NCI-H526 treated with DMSO at 0.1 percent for 48 hours (cell line): ENCODE measurements at regions not wholly inside any gene's neighbourhood (a gene's known extent, or its start where the extent isn't known, plus 50 kb on each side); places are given as distances from the start of the nearest gene placed in this dataset.
A peak's percentile ranks its signal among the peaks of the same experiment; 100 is the strongest.
"Not testable (repeated sequence)": the region's sequence is repeated elsewhere in the genome, so short reads cannot be mapped to it uniquely, and the experiment has no call there.

Source experiments
- DNase-seq: peaks from one replicate; lab custom pipeline; 2025; lab: John Stamatoyannopoulos, UW

DNA sequence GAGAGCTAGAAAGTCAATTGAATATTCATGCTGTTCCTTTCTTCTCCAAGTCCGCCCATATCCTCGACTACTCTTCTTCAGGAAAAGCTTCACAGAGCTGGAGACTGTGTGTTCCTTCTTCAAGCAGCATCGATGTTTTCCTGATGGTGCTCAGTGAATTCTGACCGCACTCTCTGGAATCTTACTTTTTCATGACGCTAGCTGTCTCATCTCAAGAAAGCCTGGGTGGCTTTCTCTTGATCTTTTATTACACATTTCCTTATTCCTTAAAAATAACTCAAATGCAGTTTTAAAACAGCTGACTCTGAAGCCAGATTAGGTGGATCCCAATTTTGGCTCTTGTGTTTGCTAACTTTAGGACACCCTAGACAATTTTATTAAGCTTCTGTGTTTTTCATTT, 1245.1 kb upstream of the LRRTM1 start:
- DNase-seq = no peak

DNA sequence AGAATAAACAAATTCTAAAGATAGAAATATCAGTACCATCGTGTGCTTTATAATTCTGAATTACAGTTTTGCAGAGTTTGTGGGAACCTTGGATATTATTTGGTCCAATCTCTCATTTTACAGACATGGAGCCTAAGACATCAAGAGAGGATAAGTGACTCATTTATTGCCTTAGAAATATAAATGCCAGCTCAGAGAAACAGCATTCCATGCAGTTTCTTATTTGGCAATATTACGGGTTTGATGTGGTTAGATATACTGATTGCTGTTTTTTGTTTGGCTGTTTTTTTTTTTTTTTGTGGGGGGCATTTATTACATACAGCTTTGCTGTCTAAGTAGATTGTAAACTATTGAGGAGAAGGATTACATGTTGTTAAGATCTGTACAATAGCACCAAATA, 1241.1 kb upstream of the LRRTM1 start:
- DNase-seq = no peak

DNA sequence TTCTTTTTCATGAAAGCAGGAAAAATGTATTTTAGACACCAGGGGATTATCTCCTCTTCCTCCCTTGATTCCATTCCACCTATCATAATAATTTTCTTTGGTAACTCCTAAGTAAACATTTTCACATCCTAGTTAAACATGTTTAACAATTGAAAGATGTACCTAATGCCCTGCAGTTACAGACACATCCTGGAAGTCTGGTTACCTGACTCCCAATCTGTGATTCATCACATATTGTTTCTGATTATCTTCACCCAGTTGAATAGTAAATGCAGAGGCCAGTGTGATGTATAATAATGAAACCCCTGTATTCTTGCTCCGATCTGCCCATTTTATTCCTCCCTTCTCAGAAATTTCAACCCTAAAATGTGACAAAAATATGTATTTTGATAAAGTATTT, 1237.6 kb upstream of the LRRTM1 start:
- no peak for DNase-seq

DNA sequence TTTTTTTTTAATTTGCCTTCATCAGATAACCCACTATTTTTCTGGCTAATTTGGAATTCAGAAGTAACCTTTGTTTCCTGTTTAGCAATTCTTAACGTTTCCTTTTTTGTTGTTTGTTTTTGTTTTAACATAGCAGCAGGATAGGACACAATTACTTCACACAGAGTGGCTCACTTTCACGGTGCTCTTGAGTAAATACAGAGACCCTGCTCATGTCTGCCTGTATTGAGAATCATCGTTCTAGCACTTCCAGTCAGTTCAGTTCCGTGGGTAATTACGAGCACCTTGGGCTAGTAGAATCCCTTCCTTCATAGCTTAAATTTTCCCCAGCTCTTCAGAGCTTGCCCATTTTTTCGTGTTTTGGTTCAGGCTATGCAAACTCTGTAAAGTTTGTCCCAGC, 1225.4 kb upstream of the LRRTM1 start:
- no peak for DNase-seq

DNA sequence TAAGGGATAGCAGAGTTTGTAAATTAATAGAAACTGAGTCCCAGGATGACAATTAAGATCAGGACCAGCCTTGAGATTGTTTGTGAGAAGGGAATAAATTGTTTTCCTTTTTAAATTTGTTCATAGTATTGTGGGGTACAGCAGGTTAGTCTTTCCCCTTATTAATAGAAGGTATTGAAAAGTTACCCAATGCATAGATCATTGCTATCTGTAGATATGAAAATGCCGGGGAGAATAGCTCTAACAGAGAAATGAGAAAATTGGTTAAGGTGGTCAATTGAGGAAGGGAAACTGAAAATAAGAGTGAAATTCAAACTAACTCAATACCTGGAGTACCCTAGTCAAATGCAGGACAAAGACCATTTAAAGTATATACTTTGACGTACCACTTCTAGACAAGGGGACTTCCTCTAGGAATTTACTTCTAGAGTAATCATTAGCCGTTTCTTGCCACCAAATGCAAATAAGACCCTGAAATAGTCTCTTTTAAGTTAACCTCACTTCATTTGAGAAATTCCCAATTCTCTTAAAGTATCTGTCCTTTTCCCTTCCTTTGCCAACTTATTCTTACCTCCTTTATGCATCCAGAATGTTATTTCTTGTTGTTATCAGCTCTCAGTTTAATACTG, 1224.4 kb upstream of the LRRTM1 start:
- no peak for DNase-seq

DNA sequence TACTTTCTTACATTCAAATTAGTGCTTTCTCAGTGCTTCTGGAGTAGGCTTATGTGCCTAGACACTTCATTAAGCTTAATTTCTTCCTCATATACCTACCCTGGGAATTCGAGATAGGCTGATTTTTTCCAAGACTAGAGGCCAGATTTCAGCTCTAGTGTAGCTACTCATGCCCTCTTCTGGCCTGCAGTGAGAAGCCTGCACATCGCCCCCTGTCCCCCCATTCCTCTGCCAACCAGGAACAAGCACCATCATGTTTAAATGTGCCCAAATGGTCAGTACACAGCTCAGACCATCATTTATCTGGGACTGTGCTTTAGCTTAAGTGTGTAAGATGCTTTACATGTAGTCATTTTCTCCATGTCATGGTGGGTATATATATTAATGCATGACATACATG, 1218.8 kb upstream of the LRRTM1 start:
- no peak for DNase-seq

DNA sequence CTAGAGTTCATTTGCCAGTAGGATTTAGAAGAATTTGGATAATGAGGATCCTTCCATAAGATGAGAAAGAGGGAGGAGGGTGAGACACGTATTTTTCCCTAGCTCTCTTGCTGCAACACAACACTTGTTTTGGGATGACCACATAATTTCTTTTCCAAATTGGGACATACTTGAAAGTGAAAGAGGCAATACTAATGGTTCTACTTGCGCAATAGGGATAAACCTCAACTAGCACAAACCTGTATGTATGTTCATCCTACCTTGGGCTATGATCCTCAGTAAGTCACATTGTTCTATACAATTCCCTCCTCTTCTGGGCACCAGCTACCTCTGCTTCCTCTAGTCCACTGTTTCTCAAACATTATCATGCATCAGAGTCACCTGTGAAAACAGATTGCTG, 1208.8 kb upstream of the LRRTM1 start:
- no peak for DNase-seq

DNA sequence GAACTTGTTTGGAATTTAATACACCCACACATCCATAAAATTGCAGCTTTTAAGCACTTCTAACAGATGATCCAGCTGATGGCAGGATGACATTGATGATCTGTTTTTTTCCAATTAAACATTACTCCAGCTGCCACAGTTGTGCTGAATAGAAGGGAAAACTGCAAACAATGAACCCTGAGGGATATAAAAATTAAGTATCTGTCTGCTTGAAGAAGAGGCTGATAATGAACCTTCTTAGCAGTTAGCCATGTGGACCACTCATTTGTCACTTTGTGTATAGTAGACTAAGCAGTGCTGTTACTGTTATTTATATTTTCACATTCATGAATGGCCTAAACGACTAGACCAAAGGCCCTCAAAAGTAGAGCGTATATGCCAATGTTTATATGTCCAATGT, 1201.0 kb upstream of the LRRTM1 start:
- no peak for DNase-seq

DNA sequence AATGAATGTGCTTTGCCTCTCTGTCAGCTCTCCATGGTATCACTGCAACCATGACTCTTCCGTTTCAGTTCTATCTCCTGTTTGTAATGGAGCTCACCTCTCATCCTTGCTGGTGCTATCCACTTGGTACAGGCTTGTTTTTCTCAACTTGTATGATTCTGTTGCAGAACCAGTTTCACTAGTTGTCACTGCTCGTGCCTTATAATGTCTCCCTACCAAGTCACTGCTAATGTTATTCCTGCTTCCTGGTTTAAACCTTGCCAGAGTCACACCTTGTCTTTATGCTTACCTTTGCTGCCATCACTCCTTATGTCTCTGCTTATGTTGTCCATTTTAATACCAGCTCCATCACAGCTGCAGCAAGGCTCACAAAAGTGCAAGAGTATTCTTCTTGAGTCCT, 1191.0 kb upstream of the LRRTM1 start:
- no peak for DNase-seq

DNA sequence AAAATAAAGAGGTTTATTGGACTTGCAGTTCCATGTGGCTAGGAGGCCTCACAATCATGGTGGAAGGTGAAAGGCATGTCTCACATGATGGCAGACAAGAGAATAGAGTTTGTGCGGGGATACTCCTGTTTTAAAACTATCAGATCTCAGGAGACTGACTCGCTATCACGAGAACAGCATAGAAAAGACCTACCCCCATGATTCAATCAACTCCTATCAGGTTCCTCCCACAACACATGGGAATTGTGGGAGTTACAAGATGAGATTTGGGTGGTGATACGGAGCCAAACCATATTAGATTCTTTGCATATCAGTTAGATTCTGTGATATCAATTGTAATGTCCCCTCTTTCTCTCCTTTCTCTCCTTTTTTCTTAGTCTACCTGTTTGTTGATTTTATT, 1178.7 kb upstream of the LRRTM1 start:
- DNase-seq = no peak

DNA sequence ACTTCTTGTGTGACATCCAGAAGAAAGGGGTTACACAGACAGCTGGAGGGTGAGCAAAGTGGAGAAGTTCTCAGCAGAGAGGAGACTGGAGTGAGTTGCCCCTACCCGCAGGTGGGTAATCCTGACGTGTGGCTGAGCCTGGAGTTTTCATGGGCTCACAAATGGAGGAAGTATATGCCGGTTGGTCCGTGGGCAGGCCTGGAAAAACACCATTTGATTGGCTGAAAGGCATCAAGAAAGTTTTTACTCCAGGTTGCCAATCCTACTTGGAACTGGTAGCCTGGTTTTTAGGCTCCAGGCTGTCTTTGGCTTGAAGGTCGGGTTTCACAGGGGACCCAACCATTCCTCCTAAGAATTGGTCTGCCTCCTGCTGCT, 1177.4 kb upstream of the LRRTM1 start:
- peak; percentile 67 for DNase-seq

DNA sequence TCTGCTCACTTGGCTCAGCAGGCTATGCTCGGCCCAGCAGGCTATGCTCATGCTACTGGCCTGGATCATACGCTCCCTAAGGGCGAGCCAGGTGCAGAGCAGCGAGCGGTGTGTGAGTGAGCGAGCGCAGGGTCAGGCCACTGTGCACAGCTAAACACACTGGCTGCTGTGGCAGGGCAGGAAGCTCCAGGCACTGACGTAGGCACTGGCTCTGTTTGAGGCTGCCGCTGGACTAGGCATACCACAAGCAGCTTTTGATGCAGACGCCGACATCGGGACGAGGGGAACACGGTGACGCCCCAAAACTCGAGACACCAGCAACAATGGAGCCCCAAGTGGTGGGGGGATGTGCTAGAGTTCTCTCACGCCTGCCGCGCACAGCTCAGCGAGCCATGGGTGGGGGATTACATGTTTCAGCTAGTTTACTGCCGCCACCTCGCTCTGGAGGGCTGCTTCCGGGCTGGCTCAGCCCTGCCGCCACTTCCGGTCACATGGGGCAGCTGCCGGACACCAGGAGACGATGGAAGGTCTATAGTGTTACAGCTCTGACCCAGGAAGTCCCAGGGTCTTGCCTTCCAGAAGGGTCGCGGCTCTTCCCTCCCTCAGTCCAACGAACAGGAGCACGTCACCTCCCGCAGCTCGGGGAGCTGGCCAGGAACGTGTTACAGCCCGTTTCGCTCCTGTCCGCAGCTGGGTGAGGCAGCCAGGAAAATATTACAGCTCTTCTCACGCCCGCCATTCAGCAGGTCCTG, 1176.9 kb upstream of the LRRTM1 start:
- DNase-seq = peak; percentile 76

DNA sequence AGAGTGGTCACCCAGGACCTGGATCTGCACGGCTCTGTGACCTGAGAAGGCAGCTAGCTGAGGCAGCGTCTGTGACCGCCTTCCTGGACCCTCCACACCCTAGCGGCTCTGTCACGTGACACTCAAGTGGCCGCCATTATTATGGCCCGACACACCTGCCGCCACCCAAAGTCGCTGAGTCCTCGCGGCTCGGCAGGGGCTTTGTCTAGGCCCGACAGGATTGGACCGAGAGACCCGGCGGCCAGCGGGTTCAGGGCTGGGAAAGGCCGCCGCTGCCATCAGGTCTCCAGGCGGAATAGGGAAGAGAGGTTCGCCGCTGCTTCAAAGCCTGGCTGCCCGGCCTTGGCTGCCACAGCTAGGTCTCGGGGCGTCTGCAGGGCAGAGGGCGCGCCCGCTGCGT, 1162.5 kb upstream of the LRRTM1 start:
- no peak for DNase-seq

DNA sequence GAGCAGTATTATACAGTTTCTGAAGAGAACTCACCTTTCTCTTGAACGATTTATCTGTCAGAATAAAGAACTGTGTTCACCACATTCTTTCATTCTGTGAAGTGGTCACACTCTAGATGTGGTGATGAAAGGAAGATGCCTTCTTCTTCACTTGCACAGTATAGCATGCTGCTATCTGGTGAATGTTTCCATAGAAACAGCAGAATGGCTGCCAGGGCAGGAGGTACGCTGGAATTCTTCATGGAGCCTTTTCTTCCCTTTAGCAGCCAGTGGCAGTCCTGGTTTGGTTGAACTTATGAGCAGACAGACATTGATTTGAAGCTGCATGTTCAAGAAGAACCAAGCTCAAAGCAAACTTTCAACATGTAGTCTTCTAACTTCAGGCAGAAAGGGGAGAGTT, 1157.9 kb upstream of the LRRTM1 start:
- no peak for DNase-seq

DNA sequence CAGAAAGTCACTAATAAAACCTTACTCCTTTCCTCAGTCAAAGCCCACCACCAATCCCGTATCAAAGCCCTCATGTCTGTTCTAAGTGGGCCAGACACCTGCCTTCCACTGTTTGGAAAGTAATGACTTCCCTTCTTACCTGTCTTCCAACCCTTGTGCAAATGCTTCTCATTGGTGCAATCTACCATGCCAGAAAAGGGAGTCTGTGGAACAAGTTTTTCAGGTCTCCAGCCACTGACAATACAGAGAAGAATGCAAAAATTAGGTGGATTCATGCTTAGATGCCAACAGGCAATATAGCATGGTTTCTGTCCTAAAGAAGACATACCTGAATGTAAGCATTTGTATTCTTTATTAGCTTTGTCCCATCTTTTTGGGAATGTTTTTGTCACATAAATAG, 1140.6 kb upstream of the LRRTM1 start:
- DNase-seq = no peak

DNA sequence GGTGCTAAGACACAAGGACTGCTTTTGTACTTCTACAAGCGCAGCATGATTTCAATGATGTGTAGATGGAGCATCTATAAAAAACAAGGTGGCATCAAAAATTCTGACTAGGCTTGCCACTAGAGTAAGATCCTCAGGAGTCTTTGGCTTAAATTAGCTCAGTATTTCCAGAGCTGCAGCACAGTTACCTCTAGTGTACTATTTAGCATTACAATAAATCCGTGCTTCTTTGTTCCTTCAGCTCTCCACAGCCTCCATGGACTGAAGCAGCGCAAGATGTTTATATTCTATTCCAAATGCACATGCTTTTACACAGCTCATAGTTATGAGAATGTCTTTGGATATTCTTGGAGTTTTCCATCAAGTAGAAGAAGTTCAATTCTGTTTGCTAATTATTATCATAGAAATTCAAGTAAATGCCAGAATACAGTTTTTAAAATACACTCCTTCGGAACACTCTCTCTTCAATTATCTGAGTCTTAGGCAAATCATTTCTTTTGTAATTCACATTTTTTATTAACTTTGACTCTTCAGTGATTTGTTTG, 1133.0 kb upstream of the LRRTM1 start:
- DNase-seq = no peak

DNA sequence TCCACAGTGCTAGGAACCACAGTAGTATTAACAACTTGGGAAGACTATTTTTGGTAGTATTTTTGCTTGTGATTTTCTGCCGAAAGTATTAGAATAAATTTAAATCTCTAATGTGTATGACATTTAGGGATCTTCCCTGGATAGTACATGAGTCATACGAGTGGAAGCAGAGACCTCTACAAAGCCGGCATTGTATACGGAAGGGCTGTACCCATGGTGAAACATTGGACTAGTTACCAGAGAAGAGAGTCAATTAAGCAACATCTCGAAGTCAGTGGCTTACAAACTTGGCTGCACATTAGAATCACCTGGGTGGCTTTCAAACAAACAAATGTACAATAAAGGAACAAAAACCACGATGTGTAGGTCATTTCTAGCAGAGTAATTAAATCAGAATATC, 1131.7 kb upstream of the LRRTM1 start:
- DNase-seq = no peak

DNA sequence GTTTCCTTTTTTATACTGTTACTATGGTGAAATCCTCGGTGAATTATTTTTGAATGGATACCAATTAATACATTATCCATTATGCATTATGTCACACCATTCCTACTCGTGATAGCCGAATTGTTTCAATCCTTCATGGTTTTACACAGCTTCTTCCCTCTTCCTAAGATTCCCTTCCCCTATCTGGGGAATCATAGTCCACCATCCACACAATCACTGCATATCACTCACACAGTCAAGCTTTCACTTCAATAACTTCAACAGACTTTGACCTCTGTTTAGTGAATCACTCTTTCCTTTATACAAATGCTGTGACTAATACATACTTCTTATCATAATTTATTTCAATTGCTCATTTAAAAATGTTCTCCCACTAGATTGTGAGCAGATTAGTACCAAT, 1108.1 kb upstream of the LRRTM1 start:
- DNase-seq = no peak

DNA sequence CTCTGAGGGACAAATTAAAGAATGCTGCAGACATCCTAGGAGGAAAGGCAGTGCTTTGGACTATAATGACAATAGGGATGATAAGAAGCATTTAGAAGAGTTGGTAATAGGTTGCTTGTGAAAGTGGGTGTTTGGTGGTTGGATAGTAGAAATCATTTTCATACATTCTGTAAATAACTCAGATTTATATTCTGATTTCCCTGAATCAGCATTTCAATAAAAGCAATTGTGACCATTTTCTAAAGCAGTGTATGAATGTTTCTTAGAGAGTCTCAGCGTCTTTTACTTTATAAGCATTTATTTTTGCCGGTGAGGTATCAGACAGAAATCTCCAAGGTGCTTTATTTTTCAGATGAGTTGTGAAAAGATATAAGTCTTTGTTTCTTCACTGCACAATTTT, 1099.0 kb upstream of the LRRTM1 start:
- no peak for DNase-seq

DNA sequence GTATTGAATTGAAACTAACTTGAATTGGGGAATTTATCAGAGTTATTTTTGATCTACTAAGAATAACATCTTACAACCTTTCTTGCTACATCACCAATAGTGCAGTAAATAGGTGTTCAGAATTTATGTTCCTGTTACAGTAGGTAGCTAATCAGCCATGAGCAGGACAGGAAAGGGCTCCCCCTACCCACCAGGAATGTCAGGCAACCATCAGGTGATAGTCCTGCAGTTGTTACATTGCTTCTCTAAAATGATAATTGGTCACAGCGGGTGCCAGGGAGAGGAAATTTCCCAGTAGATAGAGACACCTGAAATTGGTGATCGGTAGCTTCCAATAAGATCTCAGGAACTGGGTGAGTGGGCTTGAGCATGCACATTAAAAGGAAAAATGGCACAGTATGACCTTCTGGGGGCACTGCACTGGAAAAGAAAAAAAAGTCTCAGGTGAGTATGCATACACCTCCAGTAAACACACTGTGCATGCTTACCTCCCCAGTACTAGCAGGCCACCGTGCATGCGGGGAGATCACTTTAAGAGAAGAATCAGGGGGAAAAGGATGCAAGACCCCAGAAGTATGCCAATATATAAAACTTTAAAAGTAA, 1092.0 kb upstream of the LRRTM1 start:
- DNase-seq = no peak

DNA sequence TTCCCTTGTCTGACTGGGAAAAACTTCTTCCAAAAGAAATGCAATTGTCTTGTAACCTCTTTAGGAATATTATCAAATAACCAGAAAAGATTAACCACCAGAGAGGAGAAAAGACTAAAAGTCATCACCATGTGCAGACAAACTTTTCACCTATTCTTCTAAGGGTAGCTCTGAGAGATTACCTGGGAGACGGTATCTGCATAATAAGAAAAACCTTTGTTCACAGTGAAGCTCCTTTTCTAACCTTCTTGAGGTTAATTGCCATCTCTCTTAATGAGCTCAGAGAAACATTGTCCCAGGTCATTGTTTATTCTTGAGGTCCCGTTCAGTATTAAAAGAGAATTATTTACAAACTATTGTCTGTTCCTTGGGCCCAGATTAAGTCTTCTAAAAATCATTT, 1091.2 kb upstream of the LRRTM1 start:
- no peak for DNase-seq

DNA sequence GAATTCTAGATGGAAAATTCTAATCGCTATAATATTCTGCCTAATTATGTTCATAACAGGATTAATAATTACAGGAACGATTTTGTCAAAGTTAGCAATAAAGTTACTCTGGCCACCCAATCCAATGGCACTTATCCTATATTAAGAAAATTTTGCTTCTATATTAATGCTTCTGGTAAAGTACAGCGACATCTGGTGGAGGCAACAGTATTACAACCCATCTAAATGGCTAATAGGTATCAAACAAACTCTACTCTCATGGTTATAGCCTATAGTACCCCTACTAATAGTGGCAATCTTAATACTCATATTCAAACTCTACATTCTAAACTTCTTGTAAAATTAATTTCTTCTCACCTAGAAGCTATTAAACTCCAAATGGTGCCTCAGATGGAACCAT, 1084.7 kb upstream of the LRRTM1 start:
- no peak for DNase-seq

DNA sequence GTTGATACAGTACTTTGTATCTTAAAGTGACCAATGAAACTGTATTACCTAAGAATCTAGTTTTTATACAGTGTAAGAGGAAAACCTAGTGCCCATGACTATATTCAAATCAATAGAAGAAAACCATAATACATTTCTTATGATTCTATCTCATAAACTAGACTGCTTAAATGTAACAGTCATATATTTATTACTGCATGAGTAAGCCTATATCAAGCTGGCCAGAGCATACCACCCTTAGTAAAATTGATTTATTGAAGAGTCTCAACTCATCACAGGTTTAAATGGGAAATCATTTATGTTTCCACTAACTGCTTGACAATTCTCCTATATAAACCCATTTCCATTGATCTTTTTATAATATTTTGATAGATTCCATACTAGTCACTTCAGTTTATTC, 1059.2 kb upstream of the LRRTM1 start:
- DNase-seq = no peak

DNA sequence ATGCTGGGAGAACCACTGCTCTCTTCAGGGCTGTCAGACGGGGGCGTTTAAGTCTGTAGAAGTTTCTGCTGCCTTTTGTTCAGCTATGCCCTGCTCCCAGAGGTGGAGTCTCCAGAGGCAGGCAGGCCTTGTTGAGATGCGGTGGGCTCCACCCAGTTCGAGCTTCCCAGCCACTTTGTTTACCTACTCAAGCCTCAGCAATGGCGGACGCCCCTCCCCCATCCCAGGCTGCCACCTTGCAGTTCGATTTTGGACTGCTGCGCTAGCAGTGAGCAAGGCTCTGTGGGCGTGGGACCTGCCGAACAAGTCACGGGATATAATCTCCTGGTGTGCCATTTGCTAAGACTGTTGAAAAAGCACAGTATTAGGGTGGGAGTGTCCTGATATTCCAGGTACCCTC, 1057.9 kb upstream of the LRRTM1 start:
- not testable (repeated sequence) for DNase-seq
